ENCODE measurements at regions not wholly inside any gene's neighbourhood (a gene's known extent, or its start where the extent isn't known, plus 50 kb on each side); places are given as distances from the start of the nearest gene placed in this dataset.

DNA sequence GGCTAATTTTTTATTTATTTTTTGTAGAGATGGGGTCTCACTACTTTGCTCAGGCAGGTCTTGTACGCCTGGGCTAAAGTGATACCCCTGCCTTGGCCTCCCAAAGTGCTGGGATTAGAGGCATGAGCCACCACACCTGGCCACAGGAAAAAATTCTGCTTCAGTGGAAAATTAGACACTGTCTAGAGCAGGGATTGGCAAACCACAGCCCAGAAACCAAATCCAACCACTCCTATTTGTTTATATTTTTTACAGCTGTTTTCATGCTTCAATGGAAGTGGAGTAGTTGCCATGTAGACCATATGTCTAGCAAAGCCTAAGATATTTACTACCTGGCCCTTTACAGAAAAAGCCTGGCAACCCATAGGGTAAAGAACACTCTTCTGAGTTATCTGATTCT, 123.7 kb upstream of the MRI1 start:
- ATAC-seq (no peak), DNase-seq (no peak)
- Histone ChIP-seq H3K4me3 (no peak overlapping the region), H3K27ac (no peak overlapping the region), H3K27me3 (no peaks in the 10 kb centered on the region), H3K36me3 (no peaks in the 10 kb centered on the region), H3K4me1 (no peaks in the 10 kb centered on the region), H3K9me3 (no peaks in the 10 kb centered on the region)
- in situ Hi-C loops (cut with MboI; ENCODE audit: low sequenced_read_pairs in 4 of 4) (no loop called here), intact Hi-C loops (cut with DNase I; ENCODE audit: low total_unique reads) (no loop called here)
- TF ChIP-seq CTCF (IDR thresholded peaks at IDR 0.05 in 4 of 5, conservative IDR thresholded peaks at IDR 0.05 in 1 of 5) (no peak), POLR2A (IDR thresholded peaks at IDR 0.05) (no peak)

DNA sequence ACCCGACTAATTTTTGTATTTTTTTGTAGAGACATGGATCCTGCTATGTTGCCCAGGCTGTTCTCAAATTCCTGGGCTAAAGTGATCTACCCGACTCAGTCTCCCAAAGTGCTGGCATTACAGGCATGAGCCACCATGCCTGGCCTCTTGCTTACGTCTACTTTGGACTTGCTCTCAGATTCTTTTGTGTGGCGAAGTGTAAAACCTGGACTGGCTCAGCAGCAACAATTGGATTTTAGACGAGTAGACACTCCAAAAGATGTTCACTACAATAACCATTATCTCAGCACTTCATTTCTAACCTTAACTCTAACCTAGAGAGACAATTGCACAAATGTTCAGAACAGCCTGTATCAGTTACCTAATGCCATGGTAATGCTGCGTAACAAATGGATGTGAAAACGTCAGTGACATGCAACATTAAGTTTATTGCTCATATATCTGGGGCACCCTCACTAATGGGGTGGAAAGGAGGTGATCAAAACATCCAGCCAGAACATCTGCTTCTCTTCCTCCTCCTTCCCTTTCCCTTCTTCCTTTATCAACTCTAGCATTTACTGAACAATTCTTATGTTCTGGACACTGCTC, 124.9 kb upstream of the MRI1 start:
- H3K27me3 ChIP-seq = no peaks in the 10 kb centered on the region
- H3K4me1 ChIP-seq = no peaks in the 10 kb centered on the region
- intact Hi-C loops (cut with DNase I; ENCODE audit: low total_unique reads) (no loop called here), in situ Hi-C loops (cut with MboI; ENCODE audit: low sequenced_read_pairs in 4 of 4) (no loop called here)
- no peak overlapping the region for H3K27ac ChIP-seq
- no peaks in the 10 kb centered on the region for H3K9me3 ChIP-seq
- no peaks in the 10 kb centered on the region for H3K36me3 ChIP-seq
- TF ChIP-seq CTCF (IDR thresholded peaks at IDR 0.05 in 4 of 5, conservative IDR thresholded peaks at IDR 0.05 in 1 of 5) = no peak
- TF ChIP-seq POLR2A (IDR thresholded peaks at IDR 0.05) = no peak
- DNase-seq (no peak), ATAC-seq (no peak)
- no peak overlapping the region for H3K4me3 ChIP-seq

GRCh38 chr19:13637664-13638063, 126.7 kb upstream of the MRI1 start:
- ATAC-seq (no peak), DNase-seq (no peak)
- TF ChIP-seq CTCF (IDR thresholded peaks at IDR 0.05 in 4 of 5, conservative IDR thresholded peaks at IDR 0.05 in 1 of 5) (no peak), POLR2A (IDR thresholded peaks at IDR 0.05) (no peak)
- Histone ChIP-seq H3K4me3 (no peak overlapping the region), H3K4me1 (no peaks in the 10 kb centered on the region), H3K36me3 (no peaks in the 10 kb centered on the region), H3K27me3 (no peaks in the 10 kb centered on the region), H3K9me3 (no peaks in the 10 kb centered on the region), H3K27ac (no peak overlapping the region)
- in situ Hi-C loops (cut with MboI; ENCODE audit: low sequenced_read_pairs in 4 of 4) (no loop called here), intact Hi-C loops (cut with DNase I; ENCODE audit: low total_unique reads) (no loop called here)

DNA sequence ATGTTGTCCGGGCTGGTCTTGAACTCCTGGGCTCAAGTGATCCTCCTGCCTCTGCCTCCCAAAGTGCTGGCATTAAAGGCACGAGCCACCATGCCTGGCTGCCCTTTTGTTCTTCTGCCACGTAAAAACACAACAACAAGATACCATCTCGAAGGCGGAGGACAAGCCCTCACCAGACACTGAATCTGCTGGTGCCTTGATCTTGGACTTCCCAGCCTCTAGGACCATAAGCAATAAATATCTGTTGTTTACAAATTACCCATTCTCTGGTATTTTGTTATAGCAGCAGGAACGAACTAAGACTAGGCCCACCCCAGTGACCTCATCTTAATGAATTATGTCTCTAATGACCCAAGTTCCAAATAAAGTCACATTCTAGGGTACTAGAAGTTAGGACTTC, 128.4 kb upstream of the CACNA1A start:
- Histone ChIP-seq H3K4me3 (no peak overlapping the region), H3K9me3 (no peaks in the 10 kb centered on the region), H3K4me1 (no peaks in the 10 kb centered on the region), H3K27me3 (no peaks in the 10 kb centered on the region), H3K36me3 (no peaks in the 10 kb centered on the region), H3K27ac (no peak overlapping the region)
- ATAC-seq = no peak
- in situ Hi-C loops (cut with MboI; ENCODE audit: low sequenced_read_pairs in 4 of 4) (no loop called here), intact Hi-C loops (cut with DNase I; ENCODE audit: low total_unique reads) (no loop called here)
- DNase-seq = no peak
- TF ChIP-seq CTCF (IDR thresholded peaks at IDR 0.05 in 4 of 5, conservative IDR thresholded peaks at IDR 0.05 in 1 of 5) = no peak
- TF ChIP-seq POLR2A (IDR thresholded peaks at IDR 0.05) = no peak

GRCh38 chr19:13633522-13633922, 127.2 kb upstream of the CACNA1A start:
- H3K27ac ChIP-seq = no peak overlapping the region
- H3K4me3 ChIP-seq = no peak overlapping the region
- TF ChIP-seq POLR2A (IDR thresholded peaks at IDR 0.05) (no peak), CTCF (IDR thresholded peaks at IDR 0.05 in 4 of 5, conservative IDR thresholded peaks at IDR 0.05 in 1 of 5) (no peak)
- in situ Hi-C loops (cut with MboI; ENCODE audit: low sequenced_read_pairs in 4 of 4) (no loop called here), intact Hi-C loops (cut with DNase I; ENCODE audit: low total_unique reads) (no loop called here)
- ATAC-seq (no peak), DNase-seq (no peak)
- no peaks in the 10 kb centered on the region for H3K27me3 ChIP-seq
- no peaks in the 10 kb centered on the region for H3K36me3 ChIP-seq
- H3K9me3 ChIP-seq = no peaks in the 10 kb centered on the region
- H3K4me1 ChIP-seq = no peaks in the 10 kb centered on the region
